ENCODE measurements at regions not wholly inside any gene's neighbourhood (a gene's known extent, or its start where the extent isn't known, plus 50 kb on each side); places are given as distances from the start of the nearest gene placed in this dataset.

DNA sequence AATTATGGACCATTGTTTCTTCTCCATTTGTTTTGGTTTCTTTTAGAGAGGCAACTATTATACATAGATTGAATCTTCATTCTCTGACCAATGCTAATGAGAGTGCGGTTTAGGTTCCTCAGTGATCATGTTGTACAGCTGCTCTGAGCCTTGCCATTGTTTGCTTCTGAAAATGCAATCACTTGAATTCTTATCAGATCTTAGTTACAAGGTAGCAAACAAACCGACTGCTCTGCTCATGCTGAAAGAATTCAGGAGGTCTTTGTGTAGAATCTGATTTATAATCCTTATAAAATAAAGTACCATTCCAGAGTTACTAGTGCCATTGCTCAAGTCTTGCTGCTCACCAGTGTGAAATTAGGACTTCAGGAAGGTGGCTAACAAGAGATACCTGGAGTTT lies 569.1 kb upstream of the ID4 start:
- DNase-seq (ENCODE audit: low read depth) = no peak
- TF ChIP-seq, protein P1, sequence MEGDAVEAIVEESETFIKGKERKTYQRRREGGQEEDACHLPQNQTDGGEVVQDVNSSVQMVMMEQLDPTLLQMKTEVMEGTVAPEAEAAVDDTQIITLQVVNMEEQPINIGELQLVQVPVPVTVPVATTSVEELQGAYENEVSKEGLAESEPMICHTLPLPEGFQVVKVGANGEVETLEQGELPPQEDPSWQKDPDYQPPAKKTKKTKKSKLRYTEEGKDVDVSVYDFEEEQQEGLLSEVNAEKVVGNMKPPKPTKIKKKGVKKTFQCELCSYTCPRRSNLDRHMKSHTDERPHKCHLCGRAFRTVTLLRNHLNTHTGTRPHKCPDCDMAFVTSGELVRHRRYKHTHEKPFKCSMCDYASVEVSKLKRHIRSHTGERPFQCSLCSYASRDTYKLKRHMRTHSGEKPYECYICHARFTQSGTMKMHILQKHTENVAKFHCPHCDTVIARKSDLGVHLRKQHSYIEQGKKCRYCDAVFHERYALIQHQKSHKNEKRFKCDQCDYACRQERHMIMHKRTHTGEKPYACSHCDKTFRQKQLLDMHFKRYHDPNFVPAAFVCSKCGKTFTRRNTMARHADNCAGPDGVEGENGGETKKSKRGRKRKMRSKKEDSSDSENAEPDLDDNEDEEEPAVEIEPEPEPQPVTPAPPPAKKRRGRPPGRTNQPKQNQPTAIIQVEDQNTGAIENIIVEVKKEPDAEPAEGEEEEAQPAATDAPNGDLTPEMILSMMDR (IDR thresholded peaks at IDR 0.05; ENCODE audit: low read depth, low read length, missing control alignments) = no peak
- no peak overlapping the region for H3K4me3 ChIP-seq (ENCODE audit: low read depth, low read length)

DNA sequence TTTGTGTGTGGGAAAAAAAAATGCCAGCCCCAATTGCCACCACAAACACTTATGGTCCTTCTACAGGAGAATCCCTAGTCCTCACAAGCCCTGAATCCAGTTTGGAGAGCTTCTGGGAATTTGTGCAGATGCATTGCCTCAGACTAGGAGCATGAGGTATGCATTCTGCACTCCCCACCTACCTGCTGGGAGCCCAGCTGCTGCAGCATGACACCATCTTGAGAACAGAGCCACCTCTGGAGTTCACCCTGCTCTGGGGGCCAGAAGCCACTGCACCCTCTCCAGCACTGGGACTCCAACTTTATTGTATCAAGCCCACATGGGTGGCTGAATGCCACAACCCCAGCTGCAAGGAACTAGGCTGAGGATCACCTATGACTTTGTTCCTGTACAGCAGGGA lies 568.5 kb upstream of the ID4 start:
- TF ChIP-seq, protein P1 (IDR thresholded peaks at IDR 0.05; ENCODE audit: low read depth, low read length, missing control alignments) = no peak
- no peak for DNase-seq (ENCODE audit: low read depth)
- H3K4me3 ChIP-seq (ENCODE audit: low read depth, low read length) = no peak overlapping the region

DNA sequence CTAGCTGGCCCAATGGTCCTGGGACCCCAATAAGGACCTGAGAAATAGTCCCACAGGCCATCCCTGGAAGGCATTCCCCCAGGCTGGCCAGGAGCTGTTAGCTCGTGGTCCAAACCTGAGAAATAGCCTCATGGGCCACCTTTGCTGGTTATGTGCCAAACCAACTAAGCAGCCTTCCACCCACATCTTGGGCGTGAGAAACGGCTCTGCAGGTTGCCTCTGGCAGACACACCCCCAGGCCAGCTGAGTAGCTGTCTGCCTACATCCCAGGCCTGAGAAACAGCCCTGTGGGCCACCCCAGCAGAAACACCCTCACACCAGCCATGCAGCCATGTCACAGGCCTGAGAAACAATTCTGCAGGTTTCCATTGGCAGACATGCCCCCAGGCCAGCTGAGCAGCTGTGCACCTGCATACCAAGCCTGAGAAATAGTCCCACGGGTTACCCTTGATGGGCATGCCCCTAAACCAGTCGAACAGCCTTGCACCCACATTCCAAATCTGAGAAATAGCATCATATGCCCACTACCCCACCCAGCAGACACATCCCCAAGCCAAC lies 567.8 kb upstream of the ID4 start:
- TF ChIP-seq, protein P1 (IDR thresholded peaks at IDR 0.05; ENCODE audit: low read depth, low read length, missing control alignments) = no peak
- no peak for DNase-seq (ENCODE audit: low read depth)
- no peak overlapping the region for H3K4me3 ChIP-seq (ENCODE audit: low read depth, low read length)

DNA sequence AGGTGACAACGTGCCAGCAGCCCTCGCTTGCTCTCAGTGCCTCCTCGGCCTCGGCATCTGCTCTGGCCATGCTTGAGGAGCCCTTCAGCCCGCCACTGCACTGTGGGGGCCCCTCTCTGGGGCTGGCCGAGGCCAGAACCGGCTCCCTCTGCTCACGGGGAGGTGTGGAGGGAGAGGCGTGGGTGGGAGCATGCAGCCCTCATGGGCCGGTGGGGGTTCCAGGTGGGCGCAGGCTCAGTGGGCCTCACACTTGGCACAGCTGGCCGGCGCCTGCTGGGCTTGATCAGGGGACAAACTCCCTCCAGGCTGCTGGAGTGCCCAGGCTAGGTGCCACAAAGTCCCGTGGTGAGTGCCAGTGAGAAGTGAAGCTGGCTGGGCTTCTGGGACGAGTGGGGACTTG lies 566.6 kb upstream of the ID4 start:
- TF ChIP-seq, protein P1 (IDR thresholded peaks at IDR 0.05; ENCODE audit: low read depth, low read length, missing control alignments) = no peak
- no peak overlapping the region for H3K4me3 ChIP-seq (ENCODE audit: low read depth, low read length)
- DNase-seq (ENCODE audit: low read depth) = no peak

DNA sequence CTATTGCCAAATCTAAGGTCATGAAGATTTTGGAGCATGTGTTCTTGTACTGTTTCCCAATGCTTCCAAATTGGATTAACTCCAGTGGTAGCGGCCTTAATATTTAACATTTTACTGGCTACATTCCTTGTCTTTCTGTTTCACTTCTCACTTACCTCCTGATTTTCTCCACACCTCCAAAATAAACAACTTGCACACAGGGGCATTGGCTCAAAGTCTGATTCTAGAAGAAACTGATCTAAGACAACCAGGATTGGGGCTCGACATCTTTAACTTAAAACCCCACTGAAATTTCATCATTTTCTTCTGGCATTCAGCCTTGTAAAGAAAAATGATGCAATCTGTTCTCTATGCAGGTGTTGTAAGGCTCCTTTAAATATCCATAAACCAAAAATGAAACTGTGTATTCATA lies 557.9 kb upstream of the ID4 start:
- TF ChIP-seq, protein P1 (IDR thresholded peaks at IDR 0.05; ENCODE audit: low read depth, low read length, missing control alignments) = no peak
- no peak for DNase-seq (ENCODE audit: low read depth)
- no peak overlapping the region for H3K4me3 ChIP-seq (ENCODE audit: low read depth, low read length)

DNA sequence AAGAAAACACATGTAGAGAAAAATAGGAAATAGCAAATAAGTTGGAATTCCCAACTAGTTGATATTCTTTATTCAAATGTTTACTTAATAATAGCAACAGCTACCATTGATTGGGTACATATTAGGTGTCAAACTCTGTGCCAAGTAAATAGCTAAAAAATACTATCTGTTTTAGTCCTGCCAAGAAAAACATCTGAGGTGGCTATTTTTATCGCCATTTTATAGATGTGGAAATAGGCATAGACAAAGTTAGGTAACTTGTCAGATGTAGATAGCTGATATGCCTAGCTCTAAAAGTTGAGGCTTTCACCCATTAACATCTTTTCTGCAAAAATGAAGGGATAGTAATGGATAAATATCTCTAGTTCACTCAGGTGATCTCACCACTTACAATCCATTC lies 549.2 kb upstream of the ID4 start:
- TF ChIP-seq, protein P1 (IDR thresholded peaks at IDR 0.05; ENCODE audit: low read depth, low read length, missing control alignments) = no peak
- H3K4me3 ChIP-seq (ENCODE audit: low read depth, low read length) = no peak overlapping the region

DNA sequence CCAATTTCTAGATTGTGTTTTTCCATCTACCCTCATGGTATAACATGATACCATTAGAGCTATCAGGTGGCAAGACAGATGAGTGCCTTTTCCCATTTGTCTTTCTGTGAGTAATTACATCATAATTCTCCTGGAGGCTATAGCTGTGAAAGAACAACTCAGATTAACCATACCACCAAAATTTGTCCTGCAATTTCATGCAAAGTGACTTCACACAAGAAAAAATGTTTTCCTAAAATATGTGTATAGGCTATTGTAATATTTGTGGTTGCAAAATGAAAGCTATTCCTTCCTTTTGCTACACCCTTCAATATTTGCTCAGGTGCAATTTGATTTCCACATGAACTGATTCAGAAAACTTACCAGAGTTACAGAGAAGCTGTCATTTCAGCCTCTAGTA lies 547.7 kb upstream of the ID4 start:
- no peak for DNase-seq (ENCODE audit: low read depth)
- H3K4me3 ChIP-seq (ENCODE audit: low read depth, low read length) = no peak overlapping the region
- TF ChIP-seq, protein P1 (IDR thresholded peaks at IDR 0.05; ENCODE audit: low read depth, low read length, missing control alignments) = no peak

More for the DNA sequence above, 549.2 kb upstream of the ID4 start:
- DNase-seq (ENCODE audit: low read depth) = no peak

Data from GM12864 (cell line).